ENCODE measurements at regions not wholly inside any gene's neighbourhood (a gene's known extent, or its start where the extent isn't known, plus 50 kb on each side); places are given as distances from the start of the nearest gene placed in this dataset.

DNA sequence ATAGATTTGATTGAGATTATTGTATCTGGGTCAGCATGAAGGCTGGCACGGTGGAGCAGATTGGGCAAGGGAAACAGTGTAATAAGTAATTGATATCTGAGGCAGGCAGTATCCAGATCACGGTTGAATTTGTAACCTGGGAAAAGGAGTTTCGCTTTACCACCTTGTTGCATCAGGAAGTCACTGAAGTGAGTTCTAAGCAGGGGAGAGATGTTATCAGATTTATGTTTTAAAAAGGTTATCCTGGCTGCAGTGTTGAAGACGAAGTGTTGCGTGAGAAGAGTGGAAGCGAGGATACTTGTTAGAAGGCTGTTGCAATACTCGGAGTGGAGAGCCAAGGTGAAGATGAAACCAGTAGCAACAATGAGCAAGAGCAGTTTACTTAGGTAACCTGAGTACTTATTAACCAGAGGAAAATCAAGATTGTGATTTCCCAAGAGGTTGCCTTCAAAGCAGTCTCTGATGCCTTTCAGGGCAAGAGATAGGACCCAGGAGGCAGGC is 77.8 kb downstream of the LHX9 start (continued):
- TF ChIP-seq RNF219 (CRISPR knock-in tag; IDR thresholded peaks at IDR 0.05) (no peak), GATAD2B (IDR thresholded peaks at IDR 0.05; ENCODE audit: borderline replicate concordance) (no peak), MCM3 (IDR thresholded peaks at IDR 0.05) (no peak), ZNF318 (IDR thresholded peaks at IDR 0.05; ENCODE audit: borderline replicate concordance in 1 of 2, low read depth in 1 of 2) (no peak), ZNF79 (CRISPR knock-in tag; IDR thresholded peaks at IDR 0.05; ENCODE audit: low read depth) (no peak), RB1 (IDR thresholded peaks at IDR 0.05; ENCODE audit: low read depth) (no peak), NKRF (IDR thresholded peaks at IDR 0.05; ENCODE audit: borderline replicate concordance) (no peak), ZNF239 (CRISPR knock-in tag; IDR thresholded peaks at IDR 0.05) (no peak), SIN3B (IDR thresholded peaks at IDR 0.05; ENCODE audit: low read depth) (no peak), RBFOX2 (IDR thresholded peaks at IDR 0.05; ENCODE audit: low read depth, low read length) (no peak), ELF4 (CRISPR knock-in tag; IDR thresholded peaks at IDR 0.05) (0 out of 2 replicates have a peak, but pooled peaks have one; percentile 4), ZNF253 (CRISPR knock-in tag; conservative IDR thresholded peaks at IDR 0.05) (no peak), PRPF4 (IDR thresholded peaks at IDR 0.05; ENCODE audit: insufficient read depth, low read depth, low read length, poor library complexity, severe bottlenecking) (no peak), ZC3H8 (IDR thresholded peaks at IDR 0.05) (no peak), MCM2 (IDR thresholded peaks at IDR 0.05; ENCODE audit: low read depth) (no peak)
- TF ChIP-seq, protein P1, sequence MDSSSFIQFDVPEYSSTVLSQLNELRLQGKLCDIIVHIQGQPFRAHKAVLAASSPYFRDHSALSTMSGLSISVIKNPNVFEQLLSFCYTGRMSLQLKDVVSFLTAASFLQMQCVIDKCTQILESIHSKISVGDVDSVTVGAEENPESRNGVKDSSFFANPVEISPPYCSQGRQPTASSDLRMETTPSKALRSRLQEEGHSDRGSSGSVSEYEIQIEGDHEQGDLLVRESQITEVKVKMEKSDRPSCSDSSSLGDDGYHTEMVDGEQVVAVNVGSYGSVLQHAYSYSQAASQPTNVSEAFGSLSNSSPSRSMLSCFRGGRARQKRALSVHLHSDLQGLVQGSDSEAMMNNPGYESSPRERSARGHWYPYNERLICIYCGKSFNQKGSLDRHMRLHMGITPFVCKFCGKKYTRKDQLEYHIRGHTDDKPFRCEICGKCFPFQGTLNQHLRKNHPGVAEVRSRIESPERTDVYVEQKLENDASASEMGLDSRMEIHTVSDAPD (CRISPR knock-in tag; IDR thresholded peaks at IDR 0.05) = no peak

Measured in K562 (cell line).